ENCODE measurements at regions not wholly inside any gene's neighbourhood (a gene's known extent, or its start where the extent isn't known, plus 50 kb on each side); places are given as distances from the start of the nearest gene placed in this dataset.

- ChIA-PET CTCF (no interaction called here), POLR2A (no interaction called here)
- no peak for TF ChIP-seq CTCF (IDR thresholded peaks at IDR 0.05; ENCODE audit: insufficient read depth, low read length, missing control alignments)
- DNase-seq (ENCODE audit: low read depth, low spot score), result no peak
- no peak overlapping the region for H3K4me3 ChIP-seq (ENCODE audit: low read depth, low read length)
Measured at GRCh38 chr7:136234040-136234439, 256.9 kb upstream of the MTPN start.

- no peak overlapping the region for H3K4me3 ChIP-seq (ENCODE audit: low read depth, low read length)
- DNase-seq (ENCODE audit: low read depth, low spot score), result no peak
- no peak for TF ChIP-seq CTCF (IDR thresholded peaks at IDR 0.05; ENCODE audit: insufficient read depth, low read length, missing control alignments)
- ChIA-PET POLR2A (no interaction called here), CTCF (no interaction called here)
Measured at GRCh38 chr7:136230210-136230609, 253.1 kb upstream of the MTPN start.

GRCh38 chr7:136229790-136230189 lies 252.6 kb upstream of the MTPN start:
- POLR2A ChIA-PET, result no interaction called here
- TF ChIP-seq CTCF (IDR thresholded peaks at IDR 0.05; ENCODE audit: insufficient read depth, low read length, missing control alignments), result no peak
- CTCF ChIA-PET, result no interaction called here

GRCh38 chr7:136228171-136228570 lies 251.0 kb upstream of the MTPN start:
- ChIA-PET POLR2A (no interaction called here), CTCF (no interaction called here)
- no peak for TF ChIP-seq CTCF (IDR thresholded peaks at IDR 0.05; ENCODE audit: insufficient read depth, low read length, missing control alignments)
- DNase-seq (ENCODE audit: low read depth, low spot score), result no peak
- H3K4me3 ChIP-seq (ENCODE audit: low read depth, low read length), result no peak overlapping the region

More at GRCh38 chr7:136229790-136230189, 252.6 kb upstream of the MTPN start:
- no peak for DNase-seq (ENCODE audit: low read depth, low spot score)
- H3K4me3 ChIP-seq (ENCODE audit: low read depth, low read length), result no peak overlapping the region

GRCh38 chr7:136214356-136214755 lies 237.2 kb upstream of the MTPN start:
- CTCF ChIA-PET, result no interaction called here
- POLR2A ChIA-PET, result no interaction called here
- H3K4me3 ChIP-seq (ENCODE audit: low read depth, low read length), result no peak overlapping the region
- no peak for DNase-seq (ENCODE audit: low read depth, low spot score)
- no peak for TF ChIP-seq CTCF (IDR thresholded peaks at IDR 0.05; ENCODE audit: insufficient read depth, low read length, missing control alignments)

- POLR2A ChIA-PET, result no interaction called here
Measured at GRCh38 chr7:136213012-136213411, 235.9 kb upstream of the MTPN start.

More at GRCh38 chr7:136213012-136213411, 235.9 kb upstream of the MTPN start:
- no peak for TF ChIP-seq CTCF (IDR thresholded peaks at IDR 0.05; ENCODE audit: insufficient read depth, low read length, missing control alignments)
- H3K4me3 ChIP-seq (ENCODE audit: low read depth, low read length), result no peak overlapping the region
- DNase-seq (ENCODE audit: low read depth, low spot score), result no peak
- CTCF ChIA-PET, result no interaction called here
